ENCODE measurements at regions not wholly inside any gene's neighbourhood (a gene's known extent, or its start where the extent isn't known, plus 50 kb on each side); places are given as distances from the start of the nearest gene placed in this dataset.

GRCh38 chr1:96633695-96634094 lies 87.9 kb upstream of the PTBP2 start:
- TF ChIP-seq CTCF (conservative IDR thresholded peaks at IDR 0.05; ENCODE audit: low read length) (no peak), EZH2phosphoT487 (IDR thresholded peaks at IDR 0.05; ENCODE audit: borderline replicate concordance, low read depth, low read length) (no peak)

Measured in OCI-LY7 (cell line).